Trophoblast cell (in vitro differentiated cells and primary cell): ENCODE measurements at regions not wholly inside any gene's neighbourhood (a gene's known extent, or its start where the extent isn't known, plus 50 kb on each side); places are given as distances from the start of the nearest gene placed in this dataset.

ENCODE experiments used
- DNase-seq, 2 donors: peaks; one replicate each; pipeline ENCODE4 v3.0.0-alpha.2; 2016
- H2AFZ ChIP-seq: 2 replicates; pipeline ENCODE4 v1.6.1; 2013; ENCODE audit warnings: low read length, moderate library complexity, mild to moderate bottlenecking; ENCODE audit not compliant: insufficient read depth, poor library complexity
- H2AK5ac ChIP-seq: 2 replicates; pipeline ENCODE4 v1.6.1; 2013; ENCODE audit warnings: mild to moderate bottlenecking, low read length
- H2BK120ac ChIP-seq: 2 replicates; pipeline ENCODE4 v1.6.1; 2013; ENCODE audit warnings: low read length, mild to moderate bottlenecking, moderate library complexity; ENCODE audit not compliant: insufficient read depth, poor library complexity
- H2BK12ac ChIP-seq: 2 replicates; pipeline ENCODE4 v1.6.1; 2013; ENCODE audit warnings: mild to moderate bottlenecking, low read length, moderate library complexity
- H2BK5ac ChIP-seq: 2 replicates; pipeline ENCODE4 v1.6.1; 2013; ENCODE audit warnings: low read length, low read depth, moderate library complexity, mild to moderate bottlenecking; ENCODE audit not compliant: poor library complexity
- H3K14ac ChIP-seq: 2 replicates; pipeline ENCODE4 v1.6.1; 2013; ENCODE audit warnings: mild to moderate bottlenecking, low read length
- H3K18ac ChIP-seq: 2 replicates; pipeline ENCODE4 v1.6.1; 2013; ENCODE audit warnings: mild to moderate bottlenecking, low read length
- H3K23ac ChIP-seq: 2 replicates; pipeline ENCODE4 v1.6.1; 2013; ENCODE audit warnings: low read length
- H3K27ac ChIP-seq: 2 replicates; pipeline ENCODE4 v1.5.1; 2013; ENCODE audit warnings: low read depth, mild to moderate bottlenecking, inconsistent platforms, low read length, moderate library complexity
- H3K27me3 ChIP-seq: 2 replicates; pipeline ENCODE4 v1.6.1; 2013; ENCODE audit warnings: inconsistent platforms, mild to moderate bottlenecking, low read length, moderate library complexity; ENCODE audit not compliant: insufficient read depth
- H3K36me3 ChIP-seq, 2 experiments: 1 replicate in 1 of 2; 2 replicates in 1 of 2; pipeline ENCODE4 v1.6.1; 2013; ENCODE audit warnings: low read length in 2 of 2, mild to moderate bottlenecking in 2 of 2, moderate library complexity in 1 of 2; ENCODE audit not compliant: insufficient read depth in 2 of 2, control insufficient read depth in 1 of 2
- H3K4ac ChIP-seq: 2 replicates; pipeline ENCODE4 v1.6.1; 2013; ENCODE audit warnings: low read depth, mild to moderate bottlenecking, low read length, moderate library complexity
- H3K4me1 ChIP-seq, 2 experiments: 1 replicate in 1 of 2; 2 replicates in 1 of 2; pipeline ENCODE4 v1.6.1; 2013; ENCODE audit warnings: low read length in 2 of 2, mild to moderate bottlenecking in 2 of 2, moderate library complexity in 1 of 2; ENCODE audit not compliant: insufficient read depth in 2 of 2, control insufficient read depth in 1 of 2
- H3K4me2 ChIP-seq: 2 replicates; pipeline ENCODE4 v1.6.1; 2013; ENCODE audit warnings: inconsistent platforms, mild to moderate bottlenecking, low read length, moderate library complexity
- H3K4me3 ChIP-seq: 2 replicates; pipeline ENCODE4 v1.5.1; 2013; ENCODE audit warnings: mild to moderate bottlenecking, low read depth, low read length, inconsistent platforms
- H3K79me1 ChIP-seq: one replicate; pipeline ENCODE4 v1.6.1; 2013; ENCODE audit warnings: low read length
- H3K79me2 ChIP-seq: 2 replicates; pipeline ENCODE4 v1.6.1; 2013; ENCODE audit warnings: low read length, mild to moderate bottlenecking; ENCODE audit not compliant: control insufficient read depth, insufficient read depth, poor library complexity
- H3K9ac ChIP-seq: 2 replicates; pipeline ENCODE4 v1.6.1; 2013; ENCODE audit warnings: mild to moderate bottlenecking, low read length
- H3K9me3 ChIP-seq: 2 replicates; pipeline ENCODE4 v1.6.1; 2013; ENCODE audit warnings: low read depth, mild to moderate bottlenecking, control low read depth, inconsistent platforms, low read length; ENCODE audit not compliant: insufficient read depth
- H4K12ac ChIP-seq: 2 replicates; pipeline ENCODE4 v1.6.1; 2013; ENCODE audit warnings: low read depth, mild to moderate bottlenecking, low read length, moderate library complexity
- H4K8ac ChIP-seq: 2 replicates; pipeline ENCODE4 v1.6.1; 2013; ENCODE audit warnings: low read depth, mild to moderate bottlenecking, low read length, moderate library complexity
- H4K91ac ChIP-seq: one replicate; pipeline ENCODE4 v1.6.1; 2013; ENCODE audit warnings: low read depth, mild to moderate bottlenecking, low read length, moderate library complexity
- WGBS: extraction: QIAGEN DNeasy Blood & Tissue Kit; methylation state at CpG from one replicate; pipeline ENCODE4 v1.1.7; 2013; ENCODE audit warnings: missing lambda C conversion rate; ENCODE audit not compliant: insufficient read length, insufficient coverage; ENCODE audit errors: extremely low coverage; 5-methylcytosine and 5-hydroxymethylcytosine counted together

DNA sequence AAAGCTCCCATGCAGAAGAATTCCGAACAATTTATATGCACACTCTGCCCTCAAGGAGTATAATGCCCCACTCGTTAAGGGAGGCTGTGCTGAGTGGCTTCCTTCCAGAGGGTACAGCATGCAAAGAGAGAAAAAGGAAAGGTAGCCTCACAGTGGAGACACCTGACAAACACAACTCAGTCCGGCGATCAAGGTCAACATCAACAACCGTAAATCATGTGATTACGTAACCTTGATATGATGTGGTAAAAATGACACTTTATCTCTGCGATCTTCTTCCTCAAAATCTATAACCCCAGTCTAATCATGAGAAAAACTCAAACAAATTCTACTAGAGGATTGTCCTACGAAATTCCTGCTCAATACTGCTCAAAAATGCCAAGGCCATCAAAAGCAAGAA is 400.5 kb upstream of the CCDC196 start:
- Histone ChIP-seq H2BK5ac (no peak overlapping the region), H2AFZ (no peak overlapping the region), H4K91ac (no peak overlapping the region), H4K12ac (no peak overlapping the region), H3K4me2 (no peak overlapping the region), H2BK12ac (no peak overlapping the region), H2AK5ac (no peak overlapping the region), H3K9ac (no peak overlapping the region), H3K27ac (no peak overlapping the region), H3K14ac (no peak overlapping the region), H4K8ac (no peak overlapping the region), H3K4ac (no peak overlapping the region), H3K9me3 (no peaks in the 10 kb centered on the region), H3K27me3 (no peaks in the 10 kb centered on the region), H3K4me1 (no peaks in the 10 kb centered on the region), H3K4me3 (no peak overlapping the region), H3K79me2 (no peaks in the 10 kb centered on the region), H2BK120ac (no peak overlapping the region), H3K23ac (no peak overlapping the region), H3K36me3 (no peaks in the 10 kb centered on the region), H3K79me1 (no peaks in the 10 kb centered on the region), H3K18ac (no peak overlapping the region)
- WGBS = no CpG with 5 or more reads among the region's 8 CpGs
- no peak for DNase-seq

- Histone ChIP-seq H3K4me3 (no peak overlapping the region), H4K12ac (no peak overlapping the region), H2AFZ (no peak overlapping the region), H3K27me3 (no peaks in the 10 kb centered on the region), H3K4me2 (no peak overlapping the region), H3K4ac (no peak overlapping the region), H3K79me2 (no peaks in the 10 kb centered on the region), H3K23ac (no peak overlapping the region), H2BK120ac (no peak overlapping the region), H2BK5ac (no peak overlapping the region), H4K91ac (no peak overlapping the region), H3K9me3 (no peaks in the 10 kb centered on the region), H2BK12ac (no peak overlapping the region), H3K18ac (no peak overlapping the region), H3K4me1 (no peaks in the 10 kb centered on the region), H3K27ac (no peak overlapping the region), H2AK5ac (no peak overlapping the region), H3K36me3 (no peaks in the 10 kb centered on the region), H3K79me1 (no peaks in the 10 kb centered on the region), H3K9ac (no peak overlapping the region), H4K8ac (no peak overlapping the region), H3K14ac (no peak overlapping the region)
- peak in 1 of 2 donors; percentile 54 for DNase-seq
- WGBS = no CpG with 5 or more reads among the region's 4 CpGs
Observed at GRCh38 chr14:66087231-66087630, 398.9 kb upstream of the CCDC196 start.

GRCh38 chr14:66088656-66089055 is 397.5 kb upstream of the CCDC196 start:
- WGBS = no CpG with 5 or more reads among the region's 3 CpGs

DNA sequence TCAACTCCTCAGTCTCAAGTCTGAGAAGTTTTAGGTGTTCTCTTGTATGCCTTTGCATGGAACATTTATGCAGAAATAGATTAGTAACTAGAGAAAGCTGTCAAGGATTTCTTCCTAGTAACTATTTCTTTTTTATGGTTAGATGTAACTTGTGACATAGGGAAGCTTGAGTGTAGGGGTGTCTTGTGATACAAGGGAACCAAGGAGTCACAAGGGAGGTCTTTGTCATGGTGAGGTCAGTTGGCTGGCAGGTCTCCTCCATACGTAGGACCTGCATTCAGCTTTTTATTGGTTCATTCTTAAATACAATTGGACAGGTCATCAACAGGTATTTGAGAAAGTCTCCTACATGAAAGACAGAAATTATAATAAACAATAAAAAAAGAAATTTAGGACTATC is 394.0 kb upstream of the CCDC196 start:
- no peaks in the 10 kb centered on the region for H3K79me2 ChIP-seq
- no peaks in the 10 kb centered on the region for H3K27me3 ChIP-seq
- DNase-seq = no peak
- H3K79me1 ChIP-seq = no peaks in the 10 kb centered on the region
- H2BK120ac ChIP-seq = no peak overlapping the region
- no peaks in the 10 kb centered on the region for H3K36me3 ChIP-seq
- peaks cover 6% of the 10 kb centered on the region for H3K9me3 ChIP-seq
- H3K27ac ChIP-seq = no peak overlapping the region
- no peak overlapping the region for H3K4me2 ChIP-seq
- no peak overlapping the region for H4K12ac ChIP-seq
- H3K14ac ChIP-seq = no peak overlapping the region
- no peak overlapping the region for H4K91ac ChIP-seq
- no CpG with 5 or more reads among the region's 1 CpG for WGBS
- H2AK5ac ChIP-seq = no peak overlapping the region
- H3K4me1 ChIP-seq = no peaks in the 10 kb centered on the region
- no peak overlapping the region for H2BK12ac ChIP-seq
- no peak overlapping the region for H3K23ac ChIP-seq
- no peak overlapping the region for H3K9ac ChIP-seq
- no peak overlapping the region for H2AFZ ChIP-seq
- H3K4me3 ChIP-seq = no peak overlapping the region
- H3K4ac ChIP-seq = no peak overlapping the region
- H2BK5ac ChIP-seq = no peak overlapping the region
- H4K8ac ChIP-seq = no peak overlapping the region
- no peak overlapping the region for H3K18ac ChIP-seq

More at GRCh38 chr14:66088656-66089055, 397.5 kb upstream of the CCDC196 start:
- Histone ChIP-seq H3K79me2 (no peaks in the 10 kb centered on the region), H3K27ac (no peak overlapping the region), H3K4me2 (no peak overlapping the region), H4K12ac (no peak overlapping the region), H2BK12ac (no peak overlapping the region), H2BK5ac (no peak overlapping the region), H3K9me3 (peaks cover 4% of the 10 kb centered on the region), H3K9ac (no peak overlapping the region), H2AFZ (no peak overlapping the region), H3K36me3 (no peaks in the 10 kb centered on the region), H3K18ac (no peak overlapping the region), H4K8ac (no peak overlapping the region), H3K27me3 (no peaks in the 10 kb centered on the region), H2BK120ac (no peak overlapping the region), H3K23ac (no peak overlapping the region), H3K4me3 (no peak overlapping the region), H2AK5ac (no peak overlapping the region), H3K14ac (no peak overlapping the region), H3K4me1 (no peaks in the 10 kb centered on the region), H4K91ac (no peak overlapping the region), H3K4ac (no peak overlapping the region), H3K79me1 (no peaks in the 10 kb centered on the region)
- DNase-seq = no peak
